Retinal pigment epithelial cell (primary cell): ENCODE measurements at regions not wholly inside any gene's neighbourhood (a gene's known extent, or its start where the extent isn't known, plus 50 kb on each side); places are given as distances from the start of the nearest gene placed in this dataset.

Experiments used
- DNase-seq: peaks from one replicate; pipeline ENCODE4 v3.0.0-alpha.2; 2010; ENCODE audit warnings: low read depth
- H3K4me3 ChIP-seq: 2 replicates; pipeline ENCODE4 v1.5.1; 2011; ENCODE audit warnings: mild to moderate bottlenecking, low read length, control low read depth, moderate library complexity
- TF ChIP-seq, protein P1 (sequence below): conservative IDR thresholded peaks from 2 replicates; pipeline ENCODE4 v1.5.1; 2011; ENCODE audit warnings: low read depth, low read length, control low read depth, inconsistent platforms

DNA sequence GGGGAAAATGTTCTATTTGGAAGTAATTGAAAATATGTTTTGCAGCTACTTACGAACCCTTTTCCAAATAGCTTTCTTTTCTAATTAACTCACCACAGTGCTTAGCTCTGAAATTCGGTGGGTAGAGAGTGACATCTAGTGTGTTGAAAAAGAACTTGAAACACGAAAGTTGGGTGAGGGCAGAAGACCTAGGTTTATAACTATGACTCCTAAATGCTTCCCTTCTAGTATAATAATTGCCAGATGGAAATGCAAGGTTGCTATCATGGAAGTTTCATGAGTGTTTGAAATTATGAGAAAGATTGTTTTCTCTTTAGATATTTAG is 77.3 kb upstream of the NOCT start:
- H3K4me3 ChIP-seq, result peak overlapping the region; percentile 1
- no peak for DNase-seq
- TF ChIP-seq, protein P1, sequence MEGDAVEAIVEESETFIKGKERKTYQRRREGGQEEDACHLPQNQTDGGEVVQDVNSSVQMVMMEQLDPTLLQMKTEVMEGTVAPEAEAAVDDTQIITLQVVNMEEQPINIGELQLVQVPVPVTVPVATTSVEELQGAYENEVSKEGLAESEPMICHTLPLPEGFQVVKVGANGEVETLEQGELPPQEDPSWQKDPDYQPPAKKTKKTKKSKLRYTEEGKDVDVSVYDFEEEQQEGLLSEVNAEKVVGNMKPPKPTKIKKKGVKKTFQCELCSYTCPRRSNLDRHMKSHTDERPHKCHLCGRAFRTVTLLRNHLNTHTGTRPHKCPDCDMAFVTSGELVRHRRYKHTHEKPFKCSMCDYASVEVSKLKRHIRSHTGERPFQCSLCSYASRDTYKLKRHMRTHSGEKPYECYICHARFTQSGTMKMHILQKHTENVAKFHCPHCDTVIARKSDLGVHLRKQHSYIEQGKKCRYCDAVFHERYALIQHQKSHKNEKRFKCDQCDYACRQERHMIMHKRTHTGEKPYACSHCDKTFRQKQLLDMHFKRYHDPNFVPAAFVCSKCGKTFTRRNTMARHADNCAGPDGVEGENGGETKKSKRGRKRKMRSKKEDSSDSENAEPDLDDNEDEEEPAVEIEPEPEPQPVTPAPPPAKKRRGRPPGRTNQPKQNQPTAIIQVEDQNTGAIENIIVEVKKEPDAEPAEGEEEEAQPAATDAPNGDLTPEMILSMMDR, result peak; percentile 57

DNA sequence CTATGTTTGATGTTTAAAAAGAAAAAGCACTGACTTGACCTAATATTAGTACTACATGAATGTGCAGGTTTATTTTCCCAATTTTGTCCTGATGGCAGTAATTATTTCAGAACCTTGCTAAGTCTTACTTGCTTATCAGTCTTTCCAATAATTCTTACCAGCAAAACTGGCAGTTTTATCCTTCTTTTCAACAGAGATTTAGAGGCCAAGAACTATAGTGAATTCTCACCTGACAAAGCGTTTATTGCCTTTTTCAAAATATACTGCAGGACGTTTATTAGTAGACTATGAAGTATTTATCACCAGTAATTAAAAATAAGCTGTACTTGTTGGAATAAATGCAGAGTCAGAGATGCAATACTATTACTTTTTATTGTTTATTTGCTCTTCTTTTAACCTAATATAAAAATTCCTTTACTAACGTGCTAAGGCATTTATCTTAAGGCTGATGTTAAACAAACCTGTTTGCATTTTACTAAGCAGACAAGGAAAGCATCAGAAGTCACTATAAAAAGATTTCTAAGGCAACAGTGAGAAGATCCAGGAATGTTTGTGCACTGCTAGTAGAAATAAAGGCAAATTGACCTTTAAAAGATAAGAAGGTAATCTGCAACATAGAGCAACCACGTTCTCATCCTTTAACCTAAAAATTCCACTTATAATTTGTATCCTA is 80.3 kb upstream of the NOCT start:
- DNase-seq, result no peak
- no peak overlapping the region for H3K4me3 ChIP-seq
- TF ChIP-seq, protein P1, result no peak

DNA sequence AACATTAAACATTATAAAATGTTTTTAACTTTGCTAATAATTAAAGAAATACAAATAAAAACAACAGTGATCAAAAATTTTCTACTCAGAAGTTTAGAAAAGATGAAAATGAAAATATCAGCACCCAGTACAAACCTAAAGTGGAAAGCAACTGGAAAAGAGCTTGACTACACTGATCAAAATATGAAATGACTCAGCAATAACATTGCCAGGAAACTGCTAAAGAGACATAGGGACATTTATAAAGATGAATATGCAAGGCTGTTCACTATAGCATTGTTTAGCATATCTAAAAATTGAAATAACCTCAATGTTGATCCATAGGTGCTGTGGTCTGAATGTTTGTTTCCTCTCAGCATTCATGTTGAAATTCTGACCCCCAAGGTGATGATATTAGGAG is 88.5 kb upstream of the NOCT start:
- DNase-seq, result no peak
- no peak overlapping the region for H3K4me3 ChIP-seq
- TF ChIP-seq, protein P1, result no peak

DNA sequence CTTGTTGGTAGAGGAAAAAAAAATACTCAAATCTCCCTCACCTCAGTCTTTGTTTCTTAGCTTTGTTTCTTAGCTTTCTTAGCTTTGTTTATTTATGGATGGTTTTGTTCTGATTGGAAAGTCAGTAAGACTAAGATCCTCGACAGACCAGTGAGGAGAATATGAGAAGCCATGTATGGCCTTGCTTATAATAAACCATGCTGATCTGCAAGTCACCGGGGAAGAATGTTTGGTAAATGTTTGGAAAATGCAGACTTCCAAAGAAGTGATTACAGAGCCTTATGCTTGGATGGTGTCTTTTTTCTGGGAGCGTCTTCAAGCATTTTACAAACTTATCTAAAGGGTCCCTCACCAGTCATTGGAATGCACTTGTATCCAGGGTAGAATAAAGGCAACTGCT is 90.1 kb upstream of the NOCT start:
- DNase-seq, result no peak
- no peak overlapping the region for H3K4me3 ChIP-seq
- TF ChIP-seq, protein P1, result no peak

DNA sequence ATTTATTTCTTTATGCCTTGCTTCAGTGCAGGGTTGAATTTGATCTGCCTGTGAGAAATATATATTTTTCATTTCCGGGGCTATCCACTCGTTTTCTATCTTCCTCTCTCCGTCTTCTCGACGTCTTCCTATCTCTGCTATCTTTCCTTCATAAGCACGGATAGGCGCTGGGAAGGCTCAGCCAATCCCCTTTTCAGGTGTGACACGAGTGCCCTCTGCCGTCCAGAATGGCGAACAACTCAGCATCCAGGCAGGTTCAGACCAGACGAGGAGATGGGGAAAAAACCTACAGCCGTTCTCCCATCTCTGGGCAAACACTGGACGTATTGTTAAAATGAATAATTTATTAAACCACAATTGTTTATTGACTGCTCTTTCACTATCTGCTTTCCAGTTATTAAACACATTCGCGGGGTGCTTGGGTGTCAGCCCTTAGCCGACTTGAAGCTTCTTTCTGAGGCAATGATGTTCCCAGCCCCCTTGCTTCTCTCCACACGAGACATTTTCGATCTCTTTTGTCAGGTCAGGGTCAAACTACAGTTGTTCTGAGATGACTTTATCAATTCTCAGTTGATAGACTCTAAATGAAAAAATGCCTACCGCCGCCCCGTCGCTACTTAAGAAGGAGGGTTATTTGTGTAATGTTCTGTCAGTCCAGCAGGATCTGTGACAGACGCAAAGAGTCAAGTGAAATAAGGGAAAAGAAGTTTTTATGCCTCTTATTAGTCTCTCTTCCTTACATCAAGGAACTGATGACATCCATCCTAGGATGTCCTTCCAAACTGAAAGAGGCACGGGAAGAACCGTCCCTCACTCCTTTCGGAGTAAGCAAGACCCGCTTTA is 96.3 kb upstream of the NOCT start:
- H3K4me3 ChIP-seq, result no peak overlapping the region
- TF ChIP-seq, protein P1, result peak; percentile 91
- no peak for DNase-seq

DNA sequence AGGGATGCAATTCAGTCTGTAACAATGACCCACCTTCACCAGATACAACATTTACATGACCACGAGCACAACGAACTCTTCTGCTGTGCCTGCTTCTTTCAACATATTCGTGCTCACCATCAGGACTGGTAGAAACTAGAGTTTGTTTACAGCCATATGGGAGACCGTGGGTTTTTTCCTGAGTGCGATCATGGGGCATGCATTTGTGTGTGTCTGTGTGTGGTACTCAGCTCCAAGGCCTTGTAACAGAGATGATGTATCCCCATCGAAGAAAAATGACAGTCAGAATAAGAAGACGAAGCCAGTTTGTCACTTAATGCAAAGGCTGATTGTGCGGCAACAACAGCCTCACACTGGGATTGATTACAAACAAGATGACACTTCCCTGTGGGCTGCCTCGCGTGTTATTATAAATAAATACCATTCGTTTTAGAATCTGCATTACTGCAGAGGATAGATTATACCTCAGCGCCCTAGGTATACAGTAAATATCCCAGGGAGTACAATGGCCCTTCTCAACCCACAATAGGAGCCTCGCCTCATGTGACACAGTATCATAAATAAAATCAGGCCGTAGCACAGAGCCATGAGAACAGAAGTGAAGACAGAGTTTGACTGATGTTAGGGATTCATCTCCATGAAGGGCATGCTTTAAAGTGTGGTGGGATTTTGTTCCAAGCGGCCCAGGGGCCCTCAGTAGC is 97.3 kb upstream of the NOCT start:
- DNase-seq, result no peak
- H3K4me3 ChIP-seq, result no peak overlapping the region
- TF ChIP-seq, protein P1, result no peak
